K562 (cell line): ENCODE measurements at regions not wholly inside any gene's neighbourhood (a gene's known extent, or its start where the extent isn't known, plus 50 kb on each side); places are given as distances from the start of the nearest gene placed in this dataset.

Source experiments
- CHD1 ChIP-seq: fragments of 200-600 bp; sonication (generic); IDR thresholded peaks from one replicate; pipeline ENCODE4 v1.6.1; 2012; ENCODE audit warnings: mild to moderate bottlenecking, moderate library complexity, low read length, inconsistent platforms
- GATA2 ChIP-seq: sonication (generic); formaldehyde crosslinking; IDR thresholded peaks from 2 replicates; pipeline ENCODE4 v1.4.0; 2020; ENCODE audit warnings: mild to moderate bottlenecking, missing genetic modification reagents
- HLTF ChIP-seq: fragments of 450-650 bp; IDR thresholded peaks from 2 replicates; pipeline ENCODE4 v1.6.1; 2016
- NCOA6 ChIP-seq: fragments of 450-650 bp; IDR thresholded peaks from 2 replicates; pipeline ENCODE4 v1.6.1; 2017; ENCODE audit warnings: mild to moderate bottlenecking
- ZBTB49 ChIP-seq: sonication (generic); formaldehyde crosslinking; IDR thresholded peaks from 2 replicates; pipeline ENCODE4 v1.8.0; 2022; ENCODE audit warnings: missing genetic modification reagents, mild to moderate bottlenecking, borderline replicate concordance
- ZNF12 ChIP-seq: sonication (generic); formaldehyde crosslinking; IDR thresholded peaks from 2 replicates; pipeline ENCODE4 v1.4.0; 2020; ENCODE audit warnings: mild to moderate bottlenecking, missing genetic modification reagents
- ZNF512 ChIP-seq: IDR thresholded peaks from 2 replicates; pipeline ENCODE4 v1.6.1; 2016; ENCODE audit warnings: missing genetic modification characterization, missing compliant biosample characterization
- ZSCAN32 ChIP-seq: fragments of 450-650 bp; formaldehyde crosslinking; IDR thresholded peaks from 2 replicates; pipeline ENCODE4 v1.4.0; 2020; ENCODE audit warnings: mild to moderate bottlenecking, moderate library complexity
- TF ChIP-seq, protein P1 (sequence below): sonication (generic); formaldehyde crosslinking; IDR thresholded peaks from 2 replicates; pipeline ENCODE4 v1.9.0; 2022; ENCODE audit warnings: mild to moderate bottlenecking, missing genetic modification reagents

DNA sequence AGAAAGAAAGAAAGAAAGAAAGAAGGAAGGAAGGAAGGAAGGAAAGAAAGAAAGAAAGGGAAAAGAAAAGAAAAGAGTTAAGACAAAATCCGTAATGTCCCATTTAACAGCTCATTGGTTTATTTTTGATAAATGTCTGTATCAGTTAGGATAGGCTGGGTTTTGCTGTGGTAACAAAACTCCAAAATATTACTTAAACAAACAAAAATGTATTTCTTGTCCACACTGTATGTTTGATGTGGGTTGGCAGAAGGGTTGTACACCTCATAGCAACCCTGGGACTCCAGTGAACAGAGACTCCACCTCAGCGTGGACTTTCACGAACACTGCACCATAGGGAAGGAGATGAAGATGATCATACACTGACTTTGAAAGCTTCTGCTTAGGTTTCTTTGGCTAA is 59.6 kb downstream of the PPP1R3C start (continued):
- TF ChIP-seq CHD1 = no peak
- no peak for TF ChIP-seq ZSCAN32 (CRISPR knock-in tag)
- TF ChIP-seq NCOA6 = no peak
- peak; percentile 97 for TF ChIP-seq ZNF12
- TF ChIP-seq ZBTB49 (CRISPR knock-in tag) = no peak
- TF ChIP-seq, protein P1, sequence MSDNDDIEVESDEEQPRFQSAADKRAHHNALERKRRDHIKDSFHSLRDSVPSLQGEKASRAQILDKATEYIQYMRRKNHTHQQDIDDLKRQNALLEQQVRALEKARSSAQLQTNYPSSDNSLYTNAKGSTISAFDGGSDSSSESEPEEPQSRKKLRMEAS = no peak
- TF ChIP-seq HLTF = no peak
- TF ChIP-seq GATA2 (CRISPR knock-in tag) = no peak
- TF ChIP-seq ZNF512 (tag) = peak; percentile 70
- TF ChIP-seq, all 486 proteins: peak for 2
